ENCODE measurements at regions not wholly inside any gene's neighbourhood (a gene's known extent, or its start where the extent isn't known, plus 50 kb on each side); places are given as distances from the start of the nearest gene placed in this dataset.

DNA sequence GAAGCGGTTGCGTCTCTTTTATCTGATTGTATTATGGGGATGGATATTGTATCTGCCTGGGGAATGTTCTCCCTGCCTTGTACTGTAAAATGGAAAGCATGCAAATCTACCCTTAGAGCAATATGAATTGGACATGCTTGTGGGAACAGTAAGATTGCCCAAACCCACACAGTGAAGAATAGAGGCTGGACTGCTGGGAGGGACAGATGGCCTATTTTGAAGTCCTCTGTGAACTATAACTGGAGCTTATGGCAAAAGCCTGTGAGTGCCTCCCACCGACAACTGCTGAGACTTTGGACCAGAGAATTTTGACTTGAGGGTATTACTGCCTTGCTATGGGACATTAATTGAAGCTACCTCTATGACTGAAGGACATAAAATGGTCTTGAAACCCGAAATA, 168.9 kb downstream of the ERCC6L2 start:
- TF ChIP-seq, protein P1, sequence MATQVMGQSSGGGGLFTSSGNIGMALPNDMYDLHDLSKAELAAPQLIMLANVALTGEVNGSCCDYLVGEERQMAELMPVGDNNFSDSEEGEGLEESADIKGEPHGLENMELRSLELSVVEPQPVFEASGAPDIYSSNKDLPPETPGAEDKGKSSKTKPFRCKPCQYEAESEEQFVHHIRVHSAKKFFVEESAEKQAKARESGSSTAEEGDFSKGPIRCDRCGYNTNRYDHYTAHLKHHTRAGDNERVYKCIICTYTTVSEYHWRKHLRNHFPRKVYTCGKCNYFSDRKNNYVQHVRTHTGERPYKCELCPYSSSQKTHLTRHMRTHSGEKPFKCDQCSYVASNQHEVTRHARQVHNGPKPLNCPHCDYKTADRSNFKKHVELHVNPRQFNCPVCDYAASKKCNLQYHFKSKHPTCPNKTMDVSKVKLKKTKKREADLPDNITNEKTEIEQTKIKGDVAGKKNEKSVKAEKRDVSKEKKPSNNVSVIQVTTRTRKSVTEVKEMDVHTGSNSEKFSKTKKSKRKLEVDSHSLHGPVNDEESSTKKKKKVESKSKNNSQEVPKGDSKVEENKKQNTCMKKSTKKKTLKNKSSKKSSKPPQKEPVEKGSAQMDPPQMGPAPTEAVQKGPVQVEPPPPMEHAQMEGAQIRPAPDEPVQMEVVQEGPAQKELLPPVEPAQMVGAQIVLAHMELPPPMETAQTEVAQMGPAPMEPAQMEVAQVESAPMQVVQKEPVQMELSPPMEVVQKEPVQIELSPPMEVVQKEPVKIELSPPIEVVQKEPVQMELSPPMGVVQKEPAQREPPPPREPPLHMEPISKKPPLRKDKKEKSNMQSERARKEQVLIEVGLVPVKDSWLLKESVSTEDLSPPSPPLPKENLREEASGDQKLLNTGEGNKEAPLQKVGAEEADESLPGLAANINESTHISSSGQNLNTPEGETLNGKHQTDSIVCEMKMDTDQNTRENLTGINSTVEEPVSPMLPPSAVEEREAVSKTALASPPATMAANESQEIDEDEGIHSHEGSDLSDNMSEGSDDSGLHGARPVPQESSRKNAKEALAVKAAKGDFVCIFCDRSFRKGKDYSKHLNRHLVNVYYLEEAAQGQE (IDR thresholded peaks at IDR 0.05; ENCODE audit: insufficient read depth in 1 of 2, low read depth in 2 of 2, low read length in 2 of 2) = no peak
- TF ChIP-seq POLR2AphosphoS5 (IDR thresholded peaks at IDR 0.05; ENCODE audit: low read depth, low read length) (no peak), SIN3A (IDR thresholded peaks at IDR 0.05; ENCODE audit: borderline replicate concordance, insufficient read depth, low read length) (no peak), TAF1 (IDR thresholded peaks at IDR 0.05; ENCODE audit: borderline replicate concordance, insufficient read depth, low read length) (no peak), FOXP2 (optimal IDR thresholded peaks at IDR 0.05; ENCODE audit: borderline replicate concordance, extremely low read depth, extremely low read length, insufficient read depth) (no peak)

DNA sequence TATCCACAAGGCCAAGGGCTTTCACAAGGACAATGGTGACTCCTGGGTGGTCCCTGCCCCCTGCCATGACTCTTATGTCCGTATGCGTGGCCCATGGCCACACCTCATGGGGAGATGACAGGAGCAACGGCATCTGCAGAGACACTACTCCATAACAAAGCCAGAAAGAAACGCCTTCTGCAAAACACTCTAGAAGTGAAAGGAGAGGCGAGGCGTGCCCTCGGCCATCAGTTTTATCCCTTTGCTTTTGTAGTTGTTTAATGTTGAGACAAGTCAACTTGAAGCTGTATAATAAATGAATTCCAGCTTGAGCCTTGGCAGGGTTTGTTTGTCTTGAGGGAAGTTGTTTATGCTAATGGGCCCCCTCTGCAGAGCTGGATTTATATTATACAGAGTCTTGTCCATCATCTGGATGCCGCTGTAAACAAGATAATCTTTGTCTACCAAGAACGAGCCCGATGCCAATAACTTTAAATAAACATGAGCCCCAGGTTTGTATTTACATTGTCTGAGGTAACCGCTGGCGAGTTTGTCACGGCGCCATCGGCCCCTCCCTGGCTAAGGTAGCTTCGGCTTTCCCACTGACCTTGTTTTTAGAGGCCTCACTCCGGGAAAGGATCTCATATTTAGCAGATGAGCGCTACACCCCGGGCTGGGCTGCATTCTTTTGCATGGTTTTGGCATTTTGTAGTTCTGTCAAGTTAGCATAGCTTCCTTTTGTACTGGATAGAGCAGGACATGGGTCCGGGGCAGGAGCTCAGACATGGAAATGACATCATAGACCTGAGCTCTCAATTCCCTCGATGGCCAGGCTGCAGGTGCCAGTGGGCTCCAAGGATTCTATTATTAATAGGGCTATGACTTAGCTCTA, 165.3 kb downstream of the ERCC6L2 start:
- no peak for TF ChIP-seq POLR2AphosphoS5 (IDR thresholded peaks at IDR 0.05; ENCODE audit: low read depth, low read length)
- TF ChIP-seq SIN3A (IDR thresholded peaks at IDR 0.05; ENCODE audit: borderline replicate concordance, insufficient read depth, low read length) = no peak
- TF ChIP-seq FOXP2 (optimal IDR thresholded peaks at IDR 0.05; ENCODE audit: borderline replicate concordance, extremely low read depth, extremely low read length, insufficient read depth) = no peak
- TF ChIP-seq, protein P1 (IDR thresholded peaks at IDR 0.05; ENCODE audit: insufficient read depth in 1 of 2, low read depth in 2 of 2, low read length in 2 of 2) = no peak
- no peak for TF ChIP-seq TAF1 (IDR thresholded peaks at IDR 0.05; ENCODE audit: borderline replicate concordance, insufficient read depth, low read length)

DNA sequence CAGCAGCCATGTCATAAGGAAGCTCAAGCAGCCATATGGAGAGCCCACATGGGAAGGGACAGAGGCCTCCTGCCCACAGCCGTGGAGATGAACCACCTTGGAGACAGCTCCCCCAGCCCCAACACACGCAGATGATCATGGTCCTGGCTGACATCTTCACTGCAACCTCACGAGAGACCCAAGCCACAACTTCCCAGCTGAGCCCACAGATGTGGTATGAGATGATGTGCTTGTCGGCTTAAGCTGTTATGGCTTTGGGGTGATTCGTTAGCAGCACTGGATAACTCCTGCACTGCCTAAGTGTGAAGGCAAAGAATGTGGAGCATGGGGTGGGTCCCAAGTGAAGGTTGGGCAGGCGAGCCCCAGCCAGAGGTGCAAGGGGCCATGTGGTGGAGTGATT, 163.4 kb downstream of the ERCC6L2 start:
- no peak for TF ChIP-seq SIN3A (IDR thresholded peaks at IDR 0.05; ENCODE audit: borderline replicate concordance, insufficient read depth, low read length)

DNA sequence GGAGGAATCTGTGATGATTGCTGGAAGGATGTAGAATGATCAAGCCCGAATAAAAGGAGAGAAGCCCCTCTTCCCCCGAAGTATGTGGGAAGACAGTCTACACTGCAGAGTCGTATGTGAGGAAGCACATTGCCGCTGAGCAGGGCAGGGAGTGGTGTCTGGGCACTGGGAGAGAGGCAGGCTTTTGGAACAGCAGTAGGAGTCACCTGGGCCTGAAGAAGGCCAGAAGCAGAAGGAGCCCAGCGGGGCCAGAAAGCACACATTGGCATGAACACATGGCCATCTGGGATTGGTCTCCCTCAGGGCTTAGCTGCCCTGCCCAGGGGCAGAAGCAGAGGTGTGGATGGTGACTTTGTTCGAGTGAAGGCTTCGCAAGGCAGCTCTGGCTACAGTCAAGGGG, 162.8 kb downstream of the ERCC6L2 start:
- TF ChIP-seq SIN3A (IDR thresholded peaks at IDR 0.05; ENCODE audit: borderline replicate concordance, insufficient read depth, low read length) (no peak), FOXP2 (optimal IDR thresholded peaks at IDR 0.05; ENCODE audit: borderline replicate concordance, extremely low read depth, extremely low read length, insufficient read depth) (no peak), POLR2AphosphoS5 (IDR thresholded peaks at IDR 0.05; ENCODE audit: low read depth, low read length) (no peak), TAF1 (IDR thresholded peaks at IDR 0.05; ENCODE audit: borderline replicate concordance, insufficient read depth, low read length) (no peak)
- TF ChIP-seq, protein P1 (IDR thresholded peaks at IDR 0.05; ENCODE audit: insufficient read depth in 1 of 2, low read depth in 2 of 2, low read length in 2 of 2) = no peak

DNA sequence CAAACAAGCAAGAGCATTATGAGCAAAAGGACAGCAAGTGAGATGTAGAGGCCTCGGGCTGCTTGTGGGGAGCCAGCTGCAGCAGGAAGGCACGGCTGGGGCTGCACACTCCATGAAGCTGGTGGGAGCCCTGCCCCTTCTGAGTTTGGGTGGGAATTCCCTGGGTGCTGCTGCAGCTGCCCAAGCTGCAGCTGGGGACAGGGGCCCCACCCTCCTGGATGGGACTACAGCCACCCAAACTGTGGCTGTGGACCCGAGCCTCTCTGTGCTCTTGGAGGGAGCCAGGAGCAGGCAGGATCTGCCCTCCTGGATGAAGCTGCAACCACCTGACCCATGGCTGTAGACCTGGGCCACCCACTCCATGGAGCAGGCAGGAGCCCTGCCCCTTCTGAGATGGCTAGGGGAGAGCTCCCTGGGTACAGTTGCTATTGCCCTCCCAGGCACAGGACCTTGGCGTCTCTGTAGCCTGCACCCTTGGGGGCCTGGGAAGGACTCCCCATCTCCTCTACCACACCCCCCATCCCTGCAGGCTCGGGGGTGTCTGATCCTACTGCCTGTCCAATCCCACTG, 159.1 kb downstream of the ERCC6L2 start:
- TF ChIP-seq, protein P1 (IDR thresholded peaks at IDR 0.05; ENCODE audit: insufficient read depth in 1 of 2, low read depth in 2 of 2, low read length in 2 of 2) = no peak
- TF ChIP-seq TAF1 (IDR thresholded peaks at IDR 0.05; ENCODE audit: borderline replicate concordance, insufficient read depth, low read length) = no peak

All from PFSK-1 (cell line).